ENCODE measurements at regions not wholly inside any gene's neighbourhood (a gene's known extent, or its start where the extent isn't known, plus 50 kb on each side); places are given as distances from the start of the nearest gene placed in this dataset.

- TF ChIP-seq TCF7L2 (IDR thresholded peaks at IDR 0.05; ENCODE audit: borderline replicate concordance, extremely low read depth, insufficient read depth, insufficient read length) (no peak), CEBPB (IDR thresholded peaks at IDR 0.05; ENCODE audit: low read depth) (no peak), POLR2AphosphoS5 (IDR thresholded peaks at IDR 0.05; ENCODE audit: low read depth, low read length) (no peak), EZH2phosphoT487 (IDR thresholded peaks at IDR 0.05; ENCODE audit: borderline replicate concordance) (no peak), EGR1 (IDR thresholded peaks at IDR 0.05; ENCODE audit: low read depth) (no peak)
- TF ChIP-seq, protein P1, sequence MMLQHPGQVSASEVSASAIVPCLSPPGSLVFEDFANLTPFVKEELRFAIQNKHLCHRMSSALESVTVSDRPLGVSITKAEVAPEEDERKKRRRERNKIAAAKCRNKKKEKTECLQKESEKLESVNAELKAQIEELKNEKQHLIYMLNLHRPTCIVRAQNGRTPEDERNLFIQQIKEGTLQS (IDR thresholded peaks at IDR 0.05): no peak
- TF ChIP-seq, protein P2, sequence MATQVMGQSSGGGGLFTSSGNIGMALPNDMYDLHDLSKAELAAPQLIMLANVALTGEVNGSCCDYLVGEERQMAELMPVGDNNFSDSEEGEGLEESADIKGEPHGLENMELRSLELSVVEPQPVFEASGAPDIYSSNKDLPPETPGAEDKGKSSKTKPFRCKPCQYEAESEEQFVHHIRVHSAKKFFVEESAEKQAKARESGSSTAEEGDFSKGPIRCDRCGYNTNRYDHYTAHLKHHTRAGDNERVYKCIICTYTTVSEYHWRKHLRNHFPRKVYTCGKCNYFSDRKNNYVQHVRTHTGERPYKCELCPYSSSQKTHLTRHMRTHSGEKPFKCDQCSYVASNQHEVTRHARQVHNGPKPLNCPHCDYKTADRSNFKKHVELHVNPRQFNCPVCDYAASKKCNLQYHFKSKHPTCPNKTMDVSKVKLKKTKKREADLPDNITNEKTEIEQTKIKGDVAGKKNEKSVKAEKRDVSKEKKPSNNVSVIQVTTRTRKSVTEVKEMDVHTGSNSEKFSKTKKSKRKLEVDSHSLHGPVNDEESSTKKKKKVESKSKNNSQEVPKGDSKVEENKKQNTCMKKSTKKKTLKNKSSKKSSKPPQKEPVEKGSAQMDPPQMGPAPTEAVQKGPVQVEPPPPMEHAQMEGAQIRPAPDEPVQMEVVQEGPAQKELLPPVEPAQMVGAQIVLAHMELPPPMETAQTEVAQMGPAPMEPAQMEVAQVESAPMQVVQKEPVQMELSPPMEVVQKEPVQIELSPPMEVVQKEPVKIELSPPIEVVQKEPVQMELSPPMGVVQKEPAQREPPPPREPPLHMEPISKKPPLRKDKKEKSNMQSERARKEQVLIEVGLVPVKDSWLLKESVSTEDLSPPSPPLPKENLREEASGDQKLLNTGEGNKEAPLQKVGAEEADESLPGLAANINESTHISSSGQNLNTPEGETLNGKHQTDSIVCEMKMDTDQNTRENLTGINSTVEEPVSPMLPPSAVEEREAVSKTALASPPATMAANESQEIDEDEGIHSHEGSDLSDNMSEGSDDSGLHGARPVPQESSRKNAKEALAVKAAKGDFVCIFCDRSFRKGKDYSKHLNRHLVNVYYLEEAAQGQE (IDR thresholded peaks at IDR 0.05; ENCODE audit: low read depth): no peak
Measured at GRCh38 chr15:35857567-35858226, 311.7 kb upstream of the DPH6 start (continued).

- intact Hi-C loops (cut with micrococcal nuclease): no loop called here
- ATAC-seq (no peak), DNase-seq (ENCODE audit: low read depth, low spot score) (no peak)
- no peaks in the 10 kb centered on the region for H4K20me1 ChIP-seq (ENCODE audit: insufficient read depth)
- H3K36me3 ChIP-seq (ENCODE audit: control insufficient read depth in 1 of 2, insufficient read depth in 2 of 2, low read length in 2 of 2): no peaks in the 10 kb centered on the region
- H3K27ac ChIP-seq (ENCODE audit: low read depth, low read length): no peak overlapping the region
- no peaks in the 10 kb centered on the region for H3K9me2 ChIP-seq (ENCODE audit: insufficient read depth)
- ChIA-PET RAD21 (ENCODE audit: low non-redundant PET in 1 of 2, low total read pairs in 2 of 2, uncharacterized antibody in 2 of 2, unreplicated experiment in 2 of 2) (no interaction called here), CTCF (no interaction called here), POLR2A (no interaction called here)
- H3K4me2 ChIP-seq (ENCODE audit: low read length): no peak overlapping the region
- H3K4me3 ChIP-seq (replicated peaks in 1 of 2; ENCODE audit: low read depth in 1 of 2, low read length in 2 of 2): no peak overlapping the region
- no peak overlapping the region for H2AFZ ChIP-seq (ENCODE audit: low read depth, low read length, poor library complexity, severe bottlenecking)
- H3K27me3 ChIP-seq (ENCODE audit: insufficient read depth, low read length): no peaks in the 10 kb centered on the region
- no peaks in the 10 kb centered on the region for H3K9me3 ChIP-seq (ENCODE audit: control insufficient read depth in 1 of 2, insufficient read depth in 1 of 2, low read depth in 1 of 2, low read length in 2 of 2)
- H3K4me1 ChIP-seq (ENCODE audit: control insufficient read depth in 1 of 2, insufficient read depth in 2 of 2, low read length in 2 of 2): no peaks in the 10 kb centered on the region
- H3K9ac ChIP-seq (ENCODE audit: low read length): no peak overlapping the region
- TF ChIP-seq TCF7L2 (IDR thresholded peaks at IDR 0.05; ENCODE audit: borderline replicate concordance, extremely low read depth, insufficient read depth, insufficient read length) (no peak), EZH2 (IDR thresholded peaks at IDR 0.05) (no peak), YY1 (IDR thresholded peaks at IDR 0.05; ENCODE audit: extremely low read depth, insufficient replicate concordance, low read depth, low read length) (no peak), JUND (IDR thresholded peaks at IDR 0.05) (no peak), ELF1 (IDR thresholded peaks at IDR 0.05; ENCODE audit: borderline replicate concordance, low read depth) (no peak)
- no TSS peak for BruUV-seq (replicated peaks)
- no peaks in the 10 kb centered on the region for H3K79me2 ChIP-seq (ENCODE audit: insufficient read depth, low read length)
Measured at GRCh38 chr15:35858707-35859106, 312.7 kb upstream of the DPH6 start.

All from HCT116 (cell line).